ENCODE measurements at regions not wholly inside any gene's neighbourhood (a gene's known extent, or its start where the extent isn't known, plus 50 kb on each side); places are given as distances from the start of the nearest gene placed in this dataset.

DNA sequence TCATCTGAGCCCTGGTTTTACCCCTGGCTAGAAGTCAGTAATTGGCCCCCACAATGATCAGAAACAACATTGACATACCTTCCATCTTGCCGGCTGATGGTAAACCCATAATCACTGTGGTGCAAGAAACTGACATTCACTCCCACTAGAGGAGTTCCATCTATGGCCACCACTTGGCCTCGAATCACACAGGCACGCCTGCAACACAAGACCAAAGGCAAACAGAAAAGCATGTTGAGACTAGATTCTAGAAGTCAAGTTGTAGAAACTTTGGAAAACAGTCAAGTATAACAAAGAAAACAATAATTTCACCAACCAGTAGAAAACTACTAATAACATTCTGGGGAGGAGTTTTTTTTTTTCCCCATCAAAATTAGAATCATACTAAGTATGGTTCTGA is 183.4 kb downstream of the SH2D1A start:
- Histone ChIP-seq H4K91ac (ENCODE audit: insufficient read length, low read depth, low read length) (no peak overlapping the region), H2BK120ac (ENCODE audit: low read depth, low read length, poor library complexity, severe bottlenecking) (no peak overlapping the region), H3K18ac (ENCODE audit: insufficient read length, low read depth, low read length) (no peak overlapping the region), H3K4me2 (ENCODE audit: insufficient read depth, insufficient read length, low read length) (no peak overlapping the region), H3K27ac (ENCODE audit: insufficient read length, low read depth, low read length) (no peak overlapping the region), H3T11ph (ENCODE audit: low read length) (no peak overlapping the region), H3K14ac (ENCODE audit: insufficient read depth, low read length) (no peak overlapping the region), H3K4ac (ENCODE audit: low read depth, low read length) (no peak overlapping the region), H4K5ac (ENCODE audit: insufficient read length, low read depth, low read length) (no peak overlapping the region), H3K4me1 (ENCODE audit: insufficient read depth, low read length) (peaks cover 6% of the 10 kb centered on the region; the same call in 1 of the 2 replicates), H3K27me3 (ENCODE audit: insufficient read depth, low read length) (no peaks in the 10 kb centered on the region), H2BK12ac (ENCODE audit: insufficient read length, low read depth, low read length) (no peak overlapping the region), H3K23me2 (ENCODE audit: insufficient read length, low read depth, low read length, poor library complexity, severe bottlenecking) (no peaks in the 10 kb centered on the region), H3K23ac (ENCODE audit: insufficient read length, low read depth, low read length) (no peak overlapping the region), H4K20me1 (ENCODE audit: control insufficient read depth, insufficient read depth, insufficient read length) (no peaks in the 10 kb centered on the region), H3K79me2 (ENCODE audit: insufficient read depth, low read length) (no peaks in the 10 kb centered on the region), H3K9ac (ENCODE audit: extremely low read depth, insufficient read length, low read length) (no peak overlapping the region), H2AFZ (ENCODE audit: low read length) (no peak overlapping the region), H2BK15ac (ENCODE audit: low read depth, low read length) (no peak overlapping the region), H2BK20ac (ENCODE audit: low read depth, low read length, poor library complexity, severe bottlenecking) (no peak overlapping the region), H3K56ac (ENCODE audit: insufficient read length, low read depth, low read length) (no peak overlapping the region), H3K79me1 (ENCODE audit: insufficient read depth, low read depth, low read length, poor library complexity, severe bottlenecking) (no peaks in the 10 kb centered on the region), H4K8ac (replicated peaks; ENCODE audit: insufficient read length, low read depth, low read length) (no peak overlapping the region), H2AK5ac (ENCODE audit: insufficient read length, low read length) (no peak overlapping the region), H2BK5ac (ENCODE audit: insufficient read length, low read length) (no peak overlapping the region), H3K9me3 (ENCODE audit: control insufficient read depth, low read depth, low read length) (no peaks in the 10 kb centered on the region)
- Mint-ChIP-seq H3K4me3 (no peak overlapping the region), H3K27ac (no peak overlapping the region), H3K9me3 (no peaks in the 10 kb centered on the region; a peak in 2 of 5 replicates), H3K4me1 (peaks cover 26 to 31% of the 10 kb centered on the region in 2 experiments), H3K27me3 (ENCODE audit: low read depth) (no peaks in the 10 kb centered on the region), H3K36me3 (ENCODE audit: insufficient read depth in 1 of 3, low read depth in 3 of 3) (no peaks in the 10 kb centered on the region)
- no CpG with 5 or more reads among the region's 3 CpGs for WGBS (ENCODE audit: extremely low coverage, insufficient read length, low lambda C conversion rate)
- DNase-seq = no peak
- TF ChIP-seq CTCF (conservative IDR thresholded peaks at IDR 0.05) = no peak
